Gastroesophageal sphincter (tissue), 4 donors: ENCODE measurements at regions not wholly inside any gene's neighbourhood (a gene's known extent, or its start where the extent isn't known, plus 50 kb on each side); places are given as distances from the start of the nearest gene placed in this dataset.

Experiments used
- ATAC-seq: fragments of 150-250 bp; one replicate; pipeline ENCODE4 v1.9.1; 2016; ENCODE audit warnings: mild to moderate bottlenecking, moderate library complexity
- H3K27ac ChIP-seq, 4 donors: fragments of 200-600 bp; sonication (generic) in 3 of 4; 1 replicate in 3 of 4; 2 replicates in 1 of 4; pipeline ENCODE4 v1.5.1; 2016 to 2019
- H3K27me3 ChIP-seq: fragments of 200-600 bp; sonication (generic); one replicate; pipeline ENCODE4 v1.5.1; 2019
- H3K36me3 ChIP-seq, 2 donors: fragments of 200-600 bp; sonication (generic); one replicate each; pipeline ENCODE4 v1.5.1; 2019; ENCODE audit warnings: control low read depth in 1 of 2
- H3K4me1 ChIP-seq, 3 donors: fragments of 200-600 bp; sonication (generic); 1 replicate in 2 of 3; 2 replicates in 1 of 3; pipeline ENCODE4 v1.5.1; 2016 to 2019; ENCODE audit warnings: control low read depth in 2 of 3
- H3K4me3 ChIP-seq, 2 donors: fragments of 200-600 bp; sonication (generic); one replicate each; pipeline ENCODE4 v1.5.1; 2019; ENCODE audit warnings: mild to moderate bottlenecking in 1 of 2, moderate library complexity in 1 of 2
- H3K9me3 ChIP-seq, 3 donors: fragments of 200-600 bp; sonication (generic); one replicate each; pipeline ENCODE4 v1.5.1; 2017 to 2019; ENCODE audit warnings: control low read depth in 2 of 3
- EP300 ChIP-seq: sonication (generic); formaldehyde crosslinking; IDR thresholded peaks from one replicate; pipeline ENCODE4 v1.6.1; 2017; ENCODE audit warnings: antibody characterized with exemption, mild to moderate bottlenecking
- POLR2A ChIP-seq, 2 donors: fragments of 450-650 bp; IDR thresholded peaks; one replicate each; pipeline ENCODE4 v1.6.1; 2017; ENCODE audit warnings: antibody characterized with exemption in 2 of 2, mild to moderate bottlenecking in 2 of 2, moderate library complexity in 1 of 2
- POLR2AphosphoS5 ChIP-seq: sonication (generic); formaldehyde crosslinking; IDR thresholded peaks from one replicate; pipeline ENCODE4 v1.6.1; 2017; ENCODE audit warnings: antibody characterized with exemption
- WGBS, 2 donors: methylation state at CpG; one replicate each; pipeline ENCODE4 v1.1.5; 2018; ENCODE audit warnings: low coverage in 1 of 2; 5-methylcytosine and 5-hydroxymethylcytosine counted together
- TF ChIP-seq, protein P1 (sequence below), 4 experiments: fragments of 200-600 bp in 2 of 4; fragments of 450-650 bp in 2 of 4; sonication (generic) in 1 of 4; IDR thresholded peaks; one replicate each; pipeline ENCODE4 v1.5.1; 2017 to 2019; ENCODE audit warnings: antibody characterized with exemption in 4 of 4, mild to moderate bottlenecking in 2 of 4, moderate library complexity in 2 of 4

GRCh38 chr15:29405564-29405963 lies 135.9 kb upstream of the NSMCE3 start:
- Histone ChIP-seq H3K4me1 (no peaks in the 10 kb centered on the region), H3K27me3 (peaks cover 15% of the 10 kb centered on the region), H3K9me3 (no peaks in the 10 kb centered on the region), H3K27ac (no peak overlapping the region), H3K36me3 (no peaks in the 10 kb centered on the region), H3K4me3 (no peak overlapping the region)
- 92% methylated on average over 5 of the region's 12 CpGs; no CpG with 5 or more reads in 1 of the 2 donors for WGBS, 2 donors
- no peak for ATAC-seq
- TF ChIP-seq POLR2AphosphoS5, result no peak
- TF ChIP-seq, protein P1, sequence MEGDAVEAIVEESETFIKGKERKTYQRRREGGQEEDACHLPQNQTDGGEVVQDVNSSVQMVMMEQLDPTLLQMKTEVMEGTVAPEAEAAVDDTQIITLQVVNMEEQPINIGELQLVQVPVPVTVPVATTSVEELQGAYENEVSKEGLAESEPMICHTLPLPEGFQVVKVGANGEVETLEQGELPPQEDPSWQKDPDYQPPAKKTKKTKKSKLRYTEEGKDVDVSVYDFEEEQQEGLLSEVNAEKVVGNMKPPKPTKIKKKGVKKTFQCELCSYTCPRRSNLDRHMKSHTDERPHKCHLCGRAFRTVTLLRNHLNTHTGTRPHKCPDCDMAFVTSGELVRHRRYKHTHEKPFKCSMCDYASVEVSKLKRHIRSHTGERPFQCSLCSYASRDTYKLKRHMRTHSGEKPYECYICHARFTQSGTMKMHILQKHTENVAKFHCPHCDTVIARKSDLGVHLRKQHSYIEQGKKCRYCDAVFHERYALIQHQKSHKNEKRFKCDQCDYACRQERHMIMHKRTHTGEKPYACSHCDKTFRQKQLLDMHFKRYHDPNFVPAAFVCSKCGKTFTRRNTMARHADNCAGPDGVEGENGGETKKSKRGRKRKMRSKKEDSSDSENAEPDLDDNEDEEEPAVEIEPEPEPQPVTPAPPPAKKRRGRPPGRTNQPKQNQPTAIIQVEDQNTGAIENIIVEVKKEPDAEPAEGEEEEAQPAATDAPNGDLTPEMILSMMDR (IDR thresholded peaks at IDR 0.05), result no peak
- no peak for TF ChIP-seq EP300
- no peak for TF ChIP-seq POLR2A (IDR thresholded peaks at IDR 0.05)

DNA sequence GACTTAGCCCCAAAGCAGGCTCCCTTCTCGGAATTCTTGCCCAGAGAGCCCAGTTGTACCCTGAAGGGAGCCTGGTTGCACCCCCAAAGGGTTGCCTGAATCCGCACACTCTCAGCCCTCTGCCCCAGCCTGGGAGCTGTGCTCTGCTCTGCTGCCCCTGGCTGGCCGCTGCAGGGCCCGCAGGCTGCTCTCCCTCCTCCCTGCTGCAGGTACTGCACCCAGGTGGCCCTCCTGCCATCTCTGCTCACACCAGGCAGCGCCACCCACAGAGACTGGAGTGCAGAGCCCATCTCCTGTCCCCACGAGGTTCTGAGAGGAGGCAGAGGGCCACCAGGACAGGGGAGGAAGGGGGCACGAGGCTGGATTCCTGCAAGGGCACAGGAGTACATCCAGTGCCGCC lies 134.2 kb upstream of the NSMCE3 start:
- WGBS, 2 donors, result 70% methylated on average over 2 of the region's 8 CpGs; no CpG with 5 or more reads in 1 of the 2 donors
- no peak overlapping the region for H3K27ac ChIP-seq
- H3K4me1 ChIP-seq, result no peaks in the 10 kb centered on the region
- no peaks in the 10 kb centered on the region for H3K36me3 ChIP-seq
- no peak overlapping the region for H3K4me3 ChIP-seq
- peaks cover 15% of the 10 kb centered on the region for H3K27me3 ChIP-seq
- TF ChIP-seq POLR2A (IDR thresholded peaks at IDR 0.05) (no peak), EP300 (no peak), POLR2AphosphoS5 (no peak)
- TF ChIP-seq, protein P1 (IDR thresholded peaks at IDR 0.05), result no peak
- no peaks in the 10 kb centered on the region for H3K9me3 ChIP-seq
- no peak for ATAC-seq

DNA sequence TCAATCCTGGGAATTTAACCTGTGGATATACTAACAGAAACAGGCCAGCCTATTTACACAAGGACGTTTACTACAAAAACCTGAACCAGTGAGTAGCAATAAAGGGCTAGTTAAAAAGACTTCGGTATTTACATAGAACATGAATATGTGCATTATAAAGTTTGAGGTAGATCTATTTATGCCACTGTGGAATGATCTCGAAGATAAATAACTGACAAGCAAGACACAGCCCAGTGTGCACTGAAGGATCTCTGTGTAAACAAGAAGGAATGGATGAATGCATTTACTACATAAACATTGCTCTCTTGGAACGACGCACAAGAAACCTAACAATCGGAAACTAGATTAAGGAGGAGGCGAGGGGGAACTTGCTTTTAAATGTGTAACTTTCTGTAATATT lies 132.0 kb upstream of the NSMCE3 start:
- Histone ChIP-seq H3K27ac (no peak overlapping the region), H3K27me3 (peaks cover 15% of the 10 kb centered on the region), H3K4me3 (no peak overlapping the region), H3K36me3 (no peaks in the 10 kb centered on the region), H3K9me3 (no peaks in the 10 kb centered on the region), H3K4me1 (no peaks in the 10 kb centered on the region)
- no peak for TF ChIP-seq POLR2AphosphoS5
- TF ChIP-seq EP300, result no peak
- TF ChIP-seq, protein P1 (IDR thresholded peaks at IDR 0.05), result no peak
- TF ChIP-seq POLR2A (IDR thresholded peaks at IDR 0.05), result no peak
- ATAC-seq, result no peak
- 25 to 28% methylated on average over 7 of the region's 7 CpGs for WGBS, 2 donors

- Histone ChIP-seq H3K4me1 (no peaks in the 10 kb centered on the region), H3K27me3 (peaks cover 15% of the 10 kb centered on the region), H3K4me3 (no peak overlapping the region), H3K27ac (no peak overlapping the region), H3K9me3 (no peaks in the 10 kb centered on the region), H3K36me3 (no peaks in the 10 kb centered on the region)
- TF ChIP-seq, protein P1 (IDR thresholded peaks at IDR 0.05), result no peak
- TF ChIP-seq EP300 (no peak), POLR2AphosphoS5 (no peak), POLR2A (IDR thresholded peaks at IDR 0.05) (no peak)
- WGBS, 2 donors, result 70 to 82% methylated on average over 4 to 5 of the region's 8 CpGs
- ATAC-seq, result no peak
These were observed 131.1 kb upstream of the NSMCE3 start for GRCh38 chr15:29400701-29401100.

DNA sequence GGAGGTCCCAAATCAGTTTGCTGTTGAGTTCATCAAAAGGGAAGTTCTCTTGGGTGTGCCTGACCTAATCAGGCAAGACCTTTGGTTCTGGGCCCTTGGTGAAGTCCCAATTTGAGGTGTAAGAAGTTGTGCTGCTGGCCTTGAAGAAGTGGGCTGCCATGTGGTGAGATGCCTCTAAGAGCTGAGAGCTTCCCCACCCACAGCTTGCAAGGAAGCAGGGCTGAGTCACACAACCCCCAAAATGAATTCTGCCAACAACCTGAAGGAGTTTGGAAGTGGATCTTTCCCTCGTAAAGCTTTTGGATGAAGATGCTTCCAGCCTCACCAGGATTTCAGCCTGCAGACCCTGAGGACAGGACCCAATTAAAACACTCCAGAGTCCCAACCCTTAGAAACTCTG lies 129.3 kb upstream of the NSMCE3 start:
- Histone ChIP-seq H3K4me3 (no peak overlapping the region), H3K36me3 (no peaks in the 10 kb centered on the region), H3K4me1 (no peaks in the 10 kb centered on the region), H3K9me3 (no peaks in the 10 kb centered on the region), H3K27me3 (peaks cover 4% of the 10 kb centered on the region), H3K27ac (no peak overlapping the region)
- no peak for TF ChIP-seq POLR2A (IDR thresholded peaks at IDR 0.05)
- TF ChIP-seq, protein P1 (IDR thresholded peaks at IDR 0.05), result no peak
- no CpG with 5 or more reads among the region's 1 CpG for WGBS, 2 donors
- ATAC-seq, result no peak
